NCI-H82 treated with DMSO at 0.1 percent for 48 hours (cell line): ENCODE measurements at regions not wholly inside any gene's neighbourhood (a gene's known extent, or its start where the extent isn't known, plus 50 kb on each side); places are given as distances from the start of the nearest gene placed in this dataset.

ENCODE experiments used
- DNase-seq: peaks from one replicate; lab custom pipeline; 2025; ENCODE audit not compliant: unreplicated experiment; lab: John Stamatoyannopoulos, UW

DNA sequence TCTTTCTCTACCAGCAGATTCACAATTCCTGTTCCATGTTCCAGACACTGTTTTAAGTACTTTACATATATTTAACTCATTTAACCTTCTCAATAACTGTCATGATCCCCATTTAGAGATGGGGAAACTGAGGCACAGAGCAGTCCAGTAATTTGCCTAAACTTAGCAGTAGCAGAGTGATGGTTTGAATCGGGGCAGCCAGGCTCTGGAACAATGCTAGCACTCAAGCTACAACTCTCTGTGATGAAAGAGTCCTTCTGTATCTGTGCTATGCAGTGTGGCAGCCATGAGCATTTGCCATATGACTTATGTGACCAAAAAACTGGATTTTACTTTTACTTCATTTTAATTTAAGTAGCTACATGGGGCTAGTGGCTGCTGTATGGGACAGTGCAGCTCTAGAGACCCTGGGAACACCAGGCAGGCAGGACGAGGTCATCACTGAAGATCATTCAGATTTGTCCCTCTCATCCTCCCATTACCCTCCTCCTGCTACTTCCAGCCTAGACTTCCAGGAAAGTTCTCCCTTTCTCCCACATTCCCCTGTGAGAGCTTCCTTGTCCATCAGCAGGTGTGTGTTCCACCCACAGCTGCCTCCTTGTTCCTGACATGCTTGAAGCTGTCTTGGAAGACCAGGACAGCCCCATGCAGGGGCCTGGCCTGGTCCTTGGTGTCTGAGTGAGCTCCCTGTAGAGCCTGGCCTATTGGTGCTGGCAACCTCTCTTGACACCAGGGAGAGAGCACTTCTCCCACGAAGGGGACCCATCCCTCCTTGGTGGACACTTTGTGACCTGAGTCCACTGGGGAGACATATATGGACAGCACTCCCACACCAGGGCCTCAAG is 157.0 kb downstream of the MRPL14 start:
- no peak for DNase-seq

DNA sequence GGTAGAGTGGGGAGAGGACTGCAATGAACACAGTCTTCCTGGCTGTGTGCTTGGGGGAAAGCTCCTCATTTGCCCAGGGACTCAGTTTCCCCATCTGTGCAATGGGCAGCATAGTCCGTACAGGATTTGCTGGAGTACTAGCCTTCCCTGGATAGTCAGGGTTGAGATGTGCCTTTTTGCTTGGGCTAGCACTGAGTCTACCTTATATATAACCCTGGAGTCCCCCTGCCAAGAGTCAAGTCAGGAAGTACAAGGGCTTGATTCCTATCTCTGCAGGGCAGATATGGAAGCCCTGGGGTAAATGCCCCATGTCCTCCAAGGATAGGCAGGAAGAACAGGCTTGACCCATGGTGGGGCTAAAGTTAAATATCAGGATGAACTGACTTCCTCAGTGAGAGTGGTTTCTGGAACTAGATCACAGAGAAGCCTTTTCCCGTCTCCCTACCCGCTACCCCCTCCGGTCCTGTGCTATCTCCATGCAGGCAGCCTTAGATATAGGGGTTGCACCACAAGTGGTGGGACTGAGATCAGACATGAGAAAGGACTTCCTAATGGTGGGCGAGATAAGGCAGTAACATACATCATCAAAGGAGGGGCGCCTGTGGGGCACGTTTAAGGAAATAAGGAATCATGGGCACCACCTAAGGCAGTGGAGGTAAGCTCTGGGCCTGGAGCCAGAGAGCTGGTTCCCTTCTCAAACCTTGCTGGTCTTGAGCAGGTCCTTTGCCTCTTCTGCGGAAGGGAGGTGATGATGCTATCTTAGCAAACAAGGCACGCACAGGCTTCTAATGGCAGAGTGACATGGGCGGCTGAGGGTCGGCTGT is 157.9 kb downstream of the MRPL14 start:
- DNase-seq: no peak

DNA sequence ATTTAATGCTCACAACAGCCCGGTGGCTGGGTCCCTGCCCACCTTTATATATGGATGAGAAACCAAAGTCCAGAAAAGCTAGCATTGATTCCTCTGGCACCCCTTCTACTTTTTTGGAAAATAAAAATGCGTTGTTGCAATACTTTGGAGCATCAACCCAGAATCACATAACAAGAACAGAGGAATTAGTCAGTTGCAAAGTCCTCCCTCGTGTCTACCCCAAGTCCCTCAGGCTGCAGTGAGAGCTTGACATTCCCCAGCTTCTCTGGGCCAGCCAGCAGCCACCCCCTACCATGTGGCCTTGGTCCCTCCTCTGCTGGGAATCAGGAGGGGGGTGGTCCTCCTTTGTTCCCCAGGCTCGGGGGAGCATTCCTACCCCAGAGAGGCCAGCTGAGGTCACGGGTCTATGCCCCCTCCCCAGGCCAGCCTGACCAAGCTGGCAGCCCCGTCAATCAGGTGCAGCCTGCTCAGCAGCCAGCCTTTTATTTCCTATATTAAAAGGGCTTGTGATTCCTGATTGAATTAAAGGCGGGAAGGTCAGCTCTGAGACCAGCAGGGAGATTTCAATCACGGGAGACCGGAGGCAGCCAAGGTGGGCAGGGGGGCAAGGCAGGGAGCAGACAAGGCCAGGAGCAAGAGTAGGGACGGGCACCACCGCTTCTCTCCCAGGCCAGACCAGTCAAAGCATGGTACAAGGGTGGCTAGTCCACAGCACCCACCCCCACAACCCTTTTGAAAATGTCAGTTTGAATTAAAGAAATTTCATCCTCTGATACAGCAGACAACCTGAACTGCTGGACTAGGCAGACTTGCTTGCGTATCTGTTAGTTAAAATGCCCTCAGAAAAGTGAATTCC is 158.9 kb downstream of the MRPL14 start:
- DNase-seq: no peak

DNA sequence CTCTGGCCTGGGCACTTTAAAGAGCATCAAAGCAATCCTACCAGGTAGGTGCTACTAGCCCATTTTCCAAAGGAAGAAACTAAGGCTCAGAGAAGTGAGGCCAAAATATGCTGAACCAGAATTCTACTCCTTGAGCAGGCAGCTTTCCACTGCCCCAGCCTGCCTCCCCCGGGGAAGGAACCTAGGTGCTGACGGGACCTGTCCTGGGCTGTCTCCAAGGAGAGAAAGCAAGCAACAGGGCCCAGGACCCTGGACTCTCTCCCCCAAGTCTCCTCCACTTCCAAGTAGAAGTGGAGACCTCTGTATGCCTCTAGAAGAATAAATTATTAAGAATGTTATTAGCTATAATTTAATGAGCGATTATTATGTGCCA is 159.5 kb downstream of the MRPL14 start:
- DNase-seq: no peak

DNA sequence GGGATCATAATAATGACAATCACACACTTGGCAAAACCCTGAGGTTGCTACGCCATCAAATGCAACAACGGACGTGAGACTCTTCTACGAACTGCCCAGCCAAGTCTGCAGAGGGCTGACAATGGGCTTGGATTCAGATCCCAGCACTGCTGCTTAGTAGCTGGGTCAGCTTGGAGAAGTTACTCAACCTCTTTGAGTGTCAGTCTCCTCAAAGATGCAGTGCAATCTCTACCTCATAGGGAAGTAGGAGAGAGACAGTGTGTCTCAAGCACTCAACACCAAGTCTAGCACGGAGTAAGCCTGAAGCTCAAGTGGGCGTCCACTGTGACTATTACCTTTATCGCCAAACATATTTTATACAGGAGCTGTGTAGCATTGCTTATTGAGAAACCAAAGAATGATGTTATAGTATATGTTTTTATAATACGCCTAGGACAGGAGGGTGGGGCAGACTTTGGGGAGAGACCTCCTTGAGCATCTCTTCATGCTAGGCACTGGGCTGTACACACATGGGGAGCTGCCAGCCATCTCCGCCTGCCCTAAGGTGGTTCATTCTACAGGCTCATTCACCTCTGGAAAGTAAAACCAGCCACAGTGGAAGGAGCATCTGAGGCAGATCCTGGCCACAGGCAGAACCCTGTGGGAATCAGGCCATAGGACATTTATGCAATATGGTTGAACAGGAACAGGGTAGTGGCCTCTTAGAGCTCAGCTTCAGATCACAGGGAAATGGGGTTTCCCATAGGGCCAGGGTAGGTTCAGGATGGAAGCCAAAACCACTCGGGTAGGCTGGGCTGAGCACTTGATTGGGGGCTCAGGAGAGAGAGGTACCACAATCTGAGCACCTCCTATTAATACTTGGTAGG is 160.2 kb downstream of the MRPL14 start:
- no peak for DNase-seq

DNA sequence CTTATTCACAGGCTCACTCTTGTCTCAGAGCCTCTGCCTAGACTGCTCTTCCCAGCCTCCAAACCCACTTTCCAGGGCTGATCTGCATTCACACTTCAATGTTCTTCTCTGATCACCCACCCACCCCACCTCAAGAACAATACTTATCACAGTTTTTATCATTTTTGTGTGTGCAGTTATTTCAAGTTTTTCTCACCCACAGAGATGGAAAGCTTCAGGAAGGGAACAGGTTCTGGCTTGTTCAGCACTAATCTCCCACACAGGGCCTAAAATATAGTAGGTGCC is 160.9 kb downstream of the MRPL14 start:
- DNase-seq: no peak

DNA sequence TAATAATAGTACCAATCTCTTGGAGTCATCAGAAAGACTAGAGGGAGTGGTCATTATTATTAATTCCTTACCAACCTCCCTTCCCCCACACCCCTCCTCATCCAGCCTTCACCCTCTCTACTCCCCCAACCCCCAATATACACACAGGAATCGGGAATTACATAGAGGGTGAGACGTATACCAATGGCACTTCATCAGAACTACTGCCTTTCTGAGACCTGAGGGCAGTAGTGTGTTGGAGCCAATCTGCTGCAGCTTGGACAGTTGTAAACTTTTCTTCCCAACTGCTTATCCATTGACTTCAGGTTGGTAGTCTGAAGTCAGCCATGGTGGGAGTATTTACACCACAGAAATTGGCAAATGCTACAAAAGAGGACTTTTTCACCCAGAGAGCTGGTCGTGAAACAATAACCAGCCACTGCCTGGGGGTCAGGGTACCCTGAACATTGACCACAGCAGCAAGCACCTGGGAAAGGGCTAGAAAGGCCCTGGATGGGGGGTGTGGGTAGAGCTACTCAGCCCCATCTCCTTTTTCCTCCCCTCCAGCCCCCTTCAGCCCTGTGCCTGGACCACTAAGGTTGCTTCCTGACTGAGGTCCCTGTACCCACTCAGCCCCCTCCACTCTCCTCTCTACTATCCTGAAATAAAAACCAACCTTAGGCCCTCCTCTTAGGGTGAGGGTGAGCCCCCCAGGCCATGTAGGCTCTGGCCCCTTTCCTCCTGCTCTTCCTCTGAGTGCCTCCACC is 161.5 kb downstream of the MRPL14 start:
- DNase-seq: no peak

DNA sequence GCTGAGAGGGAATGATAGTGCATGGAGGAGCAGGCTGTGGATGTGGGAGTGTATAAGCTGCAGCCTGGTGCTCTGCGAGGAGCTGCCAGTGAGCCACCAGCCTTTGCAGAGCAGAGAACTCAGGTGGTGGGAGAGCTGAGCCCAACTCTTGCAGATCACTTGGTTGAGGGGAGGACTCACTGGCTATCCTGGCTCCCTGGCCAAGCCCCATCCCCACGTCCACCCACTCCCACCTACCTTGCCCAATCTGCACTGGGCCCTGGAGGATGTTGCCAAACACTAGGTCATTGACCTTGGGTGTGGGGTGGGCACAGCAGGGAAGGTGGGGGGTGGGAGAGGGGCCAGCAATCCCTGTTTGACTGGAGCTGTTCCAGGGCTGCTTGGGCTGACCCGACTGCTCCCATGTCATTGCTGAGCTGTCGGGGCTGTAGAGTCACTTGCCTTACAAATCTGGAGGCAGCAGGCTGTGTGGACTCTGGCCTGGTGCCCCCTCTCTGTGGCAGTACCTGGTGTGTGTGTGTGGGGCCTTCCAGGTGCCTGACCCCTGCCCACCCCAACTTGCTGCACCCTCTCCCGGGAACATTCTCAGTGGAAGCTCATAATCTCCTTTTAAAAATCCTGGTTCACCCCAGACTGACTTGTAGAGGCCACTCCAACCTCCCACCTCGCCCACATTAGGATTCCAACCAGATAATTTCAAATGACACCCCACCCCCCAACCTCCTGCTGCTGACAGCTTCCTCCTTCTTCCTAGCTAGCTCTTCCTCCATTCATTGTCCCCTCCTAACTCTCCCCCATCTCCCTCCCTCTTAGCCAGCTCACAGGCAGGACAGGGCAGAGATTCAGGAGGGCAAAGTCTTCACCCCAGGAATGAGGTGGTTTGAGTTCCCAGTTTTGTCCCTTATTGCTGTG is 162.3 kb downstream of the MRPL14 start:
- DNase-seq: no peak

DNA sequence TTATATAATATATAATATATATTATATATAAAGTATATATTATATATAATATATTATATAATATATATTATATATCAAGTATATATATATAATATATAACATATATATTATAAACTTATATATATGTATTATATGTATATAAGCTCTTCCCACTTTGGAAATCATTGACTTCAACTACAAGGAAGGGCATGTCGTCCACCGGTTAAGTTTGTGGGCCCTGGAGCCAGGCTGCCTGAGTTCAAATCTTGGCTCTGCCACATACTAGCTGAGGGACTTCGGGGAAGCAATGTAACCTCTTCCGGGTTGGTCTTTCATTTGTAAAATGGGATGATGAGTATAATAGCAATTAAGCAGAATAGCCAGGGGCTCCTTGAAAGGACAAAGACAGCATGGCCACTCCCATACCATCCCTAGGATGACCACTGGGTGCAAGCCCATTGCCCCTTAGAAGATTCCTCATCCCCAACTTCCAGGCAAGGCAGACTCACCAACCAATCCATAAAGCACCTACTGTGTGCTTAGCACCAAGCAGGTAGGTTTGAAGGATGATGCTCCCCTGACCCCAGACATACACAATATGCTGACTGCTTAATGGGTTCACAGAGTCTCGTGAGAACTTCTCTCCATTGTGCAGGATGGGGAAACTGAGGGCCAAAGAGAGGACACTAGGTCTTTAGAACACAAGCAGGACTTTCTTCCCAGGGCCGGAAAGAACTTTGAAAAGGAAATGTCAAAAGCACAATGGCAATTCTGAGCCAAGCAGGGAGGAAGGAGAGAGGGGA is 163.2 kb downstream of the MRPL14 start:
- DNase-seq: no peak

DNA sequence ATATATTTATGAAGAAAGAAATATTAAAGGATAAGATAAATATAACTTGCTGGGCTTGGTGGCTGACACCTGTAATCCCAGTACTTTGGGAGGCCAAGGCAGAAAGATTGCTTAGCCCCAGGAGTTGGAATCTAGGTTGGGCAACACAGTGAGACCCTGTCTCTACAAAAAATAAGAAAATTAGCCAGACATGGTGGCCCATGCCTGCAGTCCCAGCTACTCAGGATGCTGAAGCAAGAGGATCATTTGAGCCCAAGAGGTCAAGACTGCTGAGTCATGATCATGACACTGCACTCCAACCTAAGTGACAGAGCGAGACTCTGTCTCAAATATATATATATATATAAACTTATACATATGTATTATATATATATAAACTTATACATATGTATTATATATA is 164.0 kb downstream of the MRPL14 start:
- DNase-seq: no peak

DNA sequence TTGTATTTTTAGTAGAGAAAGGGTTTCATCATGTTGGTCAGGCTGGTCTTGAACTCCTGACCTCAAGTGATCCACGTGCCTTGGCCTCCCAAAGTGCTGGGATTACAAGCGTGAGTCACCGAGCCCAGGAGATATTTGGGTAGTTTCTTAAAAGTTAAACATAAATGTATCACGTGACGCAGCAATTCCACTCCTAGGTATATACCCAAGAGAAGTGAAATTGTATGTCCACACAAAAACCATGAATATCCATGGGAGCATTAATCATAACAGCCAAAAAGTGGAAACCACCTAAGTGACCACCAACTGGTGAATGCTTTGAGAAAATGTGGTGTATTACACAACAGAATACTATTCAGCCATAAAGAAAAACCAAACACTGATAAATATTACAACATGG is 164.8 kb downstream of the MRPL14 start:
- DNase-seq: no peak

DNA sequence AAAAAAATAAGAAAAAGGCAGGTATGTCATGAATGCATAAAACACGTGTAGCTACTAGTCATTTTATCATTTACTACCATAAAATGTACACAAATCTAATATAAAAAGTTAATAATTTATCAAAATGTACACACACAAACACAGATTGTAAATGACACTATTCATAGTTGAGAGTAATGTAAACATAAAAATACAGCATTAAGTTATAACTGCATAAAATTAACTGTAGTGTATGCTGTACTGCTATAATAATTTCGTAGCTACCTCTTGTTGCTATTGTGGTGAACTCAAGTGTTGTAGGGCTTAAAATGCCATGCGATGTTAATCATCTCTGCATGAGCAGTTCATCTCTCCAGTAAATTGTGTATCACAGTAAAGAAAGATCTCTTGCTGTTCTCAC is 170.0 kb downstream of the MRPL14 start:
- DNase-seq: no peak

DNA sequence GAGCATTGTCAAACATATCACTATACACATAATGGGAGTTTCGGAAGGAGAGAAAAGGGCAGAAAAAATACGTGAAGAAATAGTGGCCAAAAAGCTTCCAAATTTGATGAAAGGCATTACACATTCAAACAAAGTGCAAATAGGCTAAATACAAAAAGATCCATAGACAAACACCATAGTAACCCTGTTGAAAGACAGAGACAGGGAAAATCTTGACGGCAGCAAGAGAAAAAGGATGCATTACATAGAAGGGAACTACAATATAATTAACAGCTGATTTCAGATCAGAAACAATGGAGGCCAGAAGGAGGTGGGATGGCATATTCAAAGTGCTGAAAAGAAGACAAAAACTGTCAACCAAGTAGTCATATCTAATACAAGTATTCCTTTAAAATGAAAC is 170.8 kb downstream of the MRPL14 start:
- DNase-seq: no peak

DNA sequence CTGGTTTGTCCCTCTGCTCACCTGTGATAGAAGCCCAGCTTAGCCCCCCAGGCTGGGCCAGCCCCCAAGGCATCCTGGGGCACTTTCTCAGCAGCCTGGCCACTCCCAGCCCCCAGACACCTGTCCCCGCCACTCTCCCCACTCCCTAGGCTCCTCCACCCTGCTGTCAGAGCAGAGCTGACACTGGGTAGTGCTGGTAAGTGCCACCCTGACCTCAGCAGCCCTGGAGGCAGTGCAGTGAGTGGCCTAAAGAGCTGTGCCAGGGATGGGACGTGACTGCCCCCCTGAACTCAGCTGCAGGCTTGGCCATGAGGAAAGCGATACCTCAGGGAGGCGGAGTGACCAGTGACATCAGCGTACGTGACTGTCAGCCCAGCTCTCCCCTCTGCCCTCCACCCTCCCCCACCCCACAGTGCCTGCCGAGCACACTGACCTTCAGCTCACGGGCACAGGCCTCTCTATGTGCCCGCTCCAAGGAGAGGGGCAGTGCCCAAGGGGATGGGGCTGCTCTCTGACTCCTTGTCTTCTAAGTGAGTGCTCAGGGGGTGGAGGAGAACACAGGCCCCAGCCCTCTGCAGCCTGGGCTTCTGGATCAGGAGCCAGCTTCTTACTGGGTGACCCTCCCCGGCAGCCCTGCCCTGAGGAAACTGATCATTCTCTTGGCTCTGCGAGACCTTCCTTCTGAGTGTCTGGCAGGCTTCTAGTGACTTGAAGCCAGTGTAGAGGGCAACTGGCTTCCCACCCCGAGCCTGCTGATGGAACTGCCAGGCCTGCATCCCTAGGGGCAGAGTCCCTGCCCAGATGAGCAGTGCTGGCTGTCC is 172.7 kb downstream of the MRPL14 start:
- DNase-seq: no peak

DNA sequence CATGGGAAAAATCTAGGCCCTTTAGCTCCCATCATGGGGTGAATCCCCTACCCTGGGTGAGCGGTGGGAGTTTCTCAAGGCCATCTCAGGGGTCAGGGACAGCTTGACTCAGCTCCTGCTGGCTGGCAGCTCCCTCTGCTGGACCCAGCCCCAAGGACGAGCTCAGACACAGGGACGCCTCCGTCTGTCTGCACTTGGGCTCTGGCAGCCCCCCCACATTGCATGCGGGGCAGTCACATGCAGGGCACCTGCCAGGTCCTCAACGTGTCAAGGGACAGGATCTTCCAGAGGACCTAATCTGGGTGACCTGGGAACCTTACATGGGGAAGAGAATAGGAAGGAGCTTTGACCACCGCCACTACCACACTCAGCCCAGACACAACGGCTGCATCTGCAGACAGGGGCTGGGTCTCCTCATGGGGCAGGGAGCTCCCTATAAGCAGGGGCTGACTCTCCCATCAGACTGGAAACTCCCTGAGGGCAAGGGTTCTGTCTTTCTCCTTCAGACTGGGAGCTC is 173.4 kb downstream of the MRPL14 start:
- DNase-seq: no peak

DNA sequence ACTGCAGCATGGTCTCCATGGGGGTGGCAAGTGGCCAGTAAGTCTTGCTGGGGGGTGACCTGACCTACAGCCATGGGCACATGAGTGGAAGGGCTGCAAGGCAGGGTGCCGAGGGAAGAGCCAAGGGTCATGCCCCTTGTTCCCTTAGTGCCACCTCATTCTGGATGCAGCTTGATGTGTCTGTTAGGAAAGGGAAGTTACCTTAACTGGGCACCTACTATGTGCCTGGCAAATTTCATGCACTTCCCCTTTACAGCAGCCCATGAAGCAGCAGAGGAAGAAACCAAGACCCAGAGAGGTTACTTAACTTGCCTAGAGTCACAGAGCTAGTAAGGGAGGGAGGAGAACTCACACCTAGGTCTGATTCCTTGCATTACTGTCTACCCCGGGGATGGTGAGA is 174.0 kb downstream of the MRPL14 start:
- DNase-seq: no peak

DNA sequence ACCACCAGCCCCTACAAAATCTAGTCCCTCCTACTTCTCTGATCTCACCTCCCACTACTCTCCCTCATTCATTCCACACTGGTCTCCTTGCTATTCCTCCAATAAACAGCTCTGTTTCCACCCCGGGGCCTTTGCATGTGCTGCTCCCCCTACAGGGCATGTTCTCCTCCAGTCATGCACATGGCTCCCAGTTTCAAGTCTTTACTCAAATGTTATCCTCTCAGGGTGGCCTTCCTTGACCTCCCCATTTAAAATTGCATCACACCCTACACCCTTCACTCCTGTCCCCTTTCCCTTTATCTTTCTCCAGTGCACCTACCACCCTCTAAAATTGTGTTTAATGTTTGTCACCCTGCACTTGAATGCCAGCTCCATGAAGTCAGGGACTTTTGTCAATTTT is 174.5 kb downstream of the MRPL14 start:
- no peak for DNase-seq
